Tongue (tissue), 1 donor: ENCODE measurements at regions not wholly inside any gene's neighbourhood (a gene's known extent, or its start where the extent isn't known, plus 50 kb on each side); places are given as distances from the start of the nearest gene placed in this dataset.
A peak's percentile ranks its signal among the peaks of the same experiment; 100 is the strongest.
"Not testable (repeated sequence)": the region's sequence is repeated elsewhere in the genome, so short reads cannot be mapped to it uniquely, and the experiment has no call there.

Experiments
- DNase-seq: peaks from one replicate; pipeline ENCODE4 v3.0.0-alpha.2; 2015

DNA sequence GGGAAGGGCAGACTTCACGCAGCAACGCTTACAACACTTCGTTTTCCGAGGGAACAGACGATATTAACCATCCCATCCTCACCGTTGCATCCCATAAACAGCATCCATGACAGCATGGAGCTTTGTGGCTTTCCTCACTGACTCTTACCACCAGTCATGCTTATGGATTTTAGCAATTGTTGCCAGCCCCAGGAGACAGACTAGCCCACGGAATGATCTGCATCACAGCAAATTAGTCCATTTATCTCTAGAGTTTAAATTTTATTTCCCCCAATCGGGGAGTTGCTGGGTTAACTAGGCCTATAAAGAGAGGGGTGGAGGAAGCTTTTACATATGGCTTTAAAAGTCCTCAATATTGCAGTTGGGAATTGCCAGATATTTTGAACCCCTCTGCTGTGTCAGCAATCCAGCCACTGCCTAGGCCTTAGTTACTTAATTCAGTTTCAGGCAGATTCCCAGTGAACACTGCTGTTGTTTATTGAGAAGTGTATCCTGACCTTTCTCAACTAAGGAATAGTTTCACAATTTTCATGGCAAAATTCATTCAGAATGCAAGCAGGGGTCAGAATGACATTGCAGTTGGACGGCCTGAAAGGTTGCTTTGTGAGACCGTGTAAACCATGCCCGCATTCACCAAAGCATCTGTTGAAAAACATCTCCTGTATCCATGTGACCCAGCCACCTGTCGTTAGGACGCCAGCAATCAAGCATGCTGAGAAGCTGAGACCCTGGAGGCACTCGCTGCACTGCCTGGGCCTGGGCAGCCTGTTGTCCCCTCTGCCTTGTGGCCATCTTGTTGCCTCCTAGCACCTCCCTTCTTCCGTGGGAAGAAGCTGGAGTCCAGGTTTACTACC lies 397.4 kb upstream of the TPM1 start:
- peak; percentile 91 for DNase-seq

- DNase-seq = peak; percentile 71
These were observed 395.2 kb upstream of the TPM1 start for GRCh38 chr15:62647202-62647842.

- no peak for DNase-seq
These were observed 394.6 kb upstream of the TPM1 start for GRCh38 chr15:62647843-62648505.

GRCh38 chr15:62648954-62649353 lies 393.6 kb upstream of the TPM1 start:
- DNase-seq = peak; percentile 38

- DNase-seq = no peak
These were observed 392.6 kb upstream of the TPM1 start for GRCh38 chr15:62649793-62650420.

- no peak for DNase-seq
These were observed 389.4 kb upstream of the TPM1 start for GRCh38 chr15:62653122-62653521.

- DNase-seq = no peak
These were observed 386.5 kb upstream of the TPM1 start for GRCh38 chr15:62656071-62656470.

DNA sequence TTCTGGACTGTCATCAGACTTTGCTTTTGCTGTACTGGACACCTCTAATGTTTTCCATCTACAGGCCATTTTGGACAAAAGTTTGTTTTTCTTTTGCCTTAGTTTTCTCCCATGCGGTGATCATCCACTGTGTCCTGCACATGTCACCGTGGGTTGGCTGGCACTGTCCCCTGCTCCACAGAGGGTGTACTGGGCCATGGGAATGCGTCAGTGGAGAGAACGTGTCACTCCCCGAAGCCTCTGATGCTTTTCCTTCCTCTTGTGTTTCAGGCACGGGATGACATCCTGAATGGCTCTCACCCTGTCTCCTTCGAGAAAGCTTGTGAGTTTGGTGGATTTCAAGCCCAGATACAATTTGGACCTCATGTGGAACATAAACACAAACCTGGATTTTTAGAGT lies 385.0 kb upstream of the TPM1 start:
- DNase-seq = not testable (repeated sequence)

DNA sequence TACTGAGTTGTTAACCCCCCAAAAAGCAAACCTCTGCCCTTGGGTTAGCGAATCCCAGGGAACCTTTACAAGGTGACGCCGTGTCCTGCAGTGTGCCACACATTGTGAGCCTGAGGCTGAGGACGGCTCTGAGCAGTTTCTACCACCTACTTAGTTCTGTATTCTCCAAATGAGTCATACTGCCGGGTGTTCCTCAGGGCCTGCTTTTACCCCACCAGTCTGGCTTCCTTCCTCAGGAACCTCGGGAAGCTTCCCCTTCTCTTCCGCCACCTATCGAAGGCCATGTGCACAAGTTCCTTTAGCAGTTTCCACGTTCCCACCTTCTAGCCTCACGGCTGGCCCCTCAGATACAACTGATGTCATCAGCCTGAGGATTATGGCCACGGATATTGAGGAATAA lies 384.0 kb upstream of the TPM1 start:
- DNase-seq = no peak

DNA sequence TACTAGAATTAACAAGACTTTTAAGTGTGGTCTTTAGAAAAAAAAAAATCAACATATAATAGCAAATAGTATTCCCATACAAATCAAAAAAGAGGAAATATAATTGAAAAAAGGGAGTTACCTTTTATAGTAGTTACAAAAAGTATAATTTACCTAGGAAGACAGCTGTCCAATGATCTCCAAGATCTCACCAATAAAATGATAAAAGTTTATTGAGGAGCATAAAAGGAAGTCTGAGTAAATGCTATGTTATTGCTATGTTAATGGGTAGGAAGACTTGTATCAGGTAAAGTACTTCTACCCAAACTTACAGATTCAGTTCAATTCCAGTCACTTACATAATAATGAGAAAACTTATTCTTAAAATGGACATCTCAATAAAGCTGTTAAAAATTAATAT lies 379.0 kb upstream of the TPM1 start:
- DNase-seq = no peak

DNA sequence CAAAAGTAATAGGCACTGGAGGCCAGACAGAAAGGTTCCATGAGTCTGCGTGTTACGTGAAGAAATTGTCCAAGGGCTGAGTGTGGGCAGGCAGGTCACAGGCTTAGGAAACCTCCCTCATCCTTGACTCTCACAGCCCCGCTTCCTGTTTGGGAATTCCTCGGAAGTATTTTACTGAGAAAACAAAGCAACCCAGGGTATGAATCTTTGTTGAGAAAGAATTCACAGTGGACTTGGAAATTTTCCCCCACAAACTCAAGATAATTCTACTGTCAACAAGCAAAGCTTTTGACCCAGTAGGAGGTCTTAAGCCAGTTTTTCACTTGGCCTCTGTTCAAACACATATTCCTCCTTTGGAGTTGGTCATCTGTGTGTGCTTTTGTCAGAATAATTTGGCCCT lies 377.1 kb upstream of the TPM1 start:
- DNase-seq = no peak

DNA sequence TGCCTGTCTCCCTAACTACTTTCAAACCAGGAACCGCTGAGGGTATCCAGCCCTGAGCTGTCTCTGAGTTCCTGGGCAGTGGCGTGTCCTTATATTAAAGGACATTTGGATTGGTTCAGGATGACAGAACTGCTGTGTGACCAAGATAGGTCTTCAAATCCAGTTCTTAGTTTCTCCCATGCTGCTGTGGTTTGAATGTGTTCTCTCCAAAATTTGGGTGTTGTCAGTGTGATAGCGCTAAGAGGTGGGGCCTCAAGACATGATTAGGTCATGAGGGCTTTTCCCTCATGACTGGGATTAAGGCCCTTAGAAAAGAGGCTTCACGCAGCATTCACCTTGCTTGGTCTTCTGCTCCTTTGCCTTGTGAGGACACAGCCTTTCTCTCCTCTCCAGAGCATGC lies 376.5 kb upstream of the TPM1 start:
- DNase-seq = no peak

GRCh38 chr15:62672268-62672667 lies 370.3 kb upstream of the TPM1 start:
- DNase-seq = no peak

GRCh38 chr15:62676891-62677290 lies 365.7 kb upstream of the TPM1 start:
- DNase-seq = no peak

DNA sequence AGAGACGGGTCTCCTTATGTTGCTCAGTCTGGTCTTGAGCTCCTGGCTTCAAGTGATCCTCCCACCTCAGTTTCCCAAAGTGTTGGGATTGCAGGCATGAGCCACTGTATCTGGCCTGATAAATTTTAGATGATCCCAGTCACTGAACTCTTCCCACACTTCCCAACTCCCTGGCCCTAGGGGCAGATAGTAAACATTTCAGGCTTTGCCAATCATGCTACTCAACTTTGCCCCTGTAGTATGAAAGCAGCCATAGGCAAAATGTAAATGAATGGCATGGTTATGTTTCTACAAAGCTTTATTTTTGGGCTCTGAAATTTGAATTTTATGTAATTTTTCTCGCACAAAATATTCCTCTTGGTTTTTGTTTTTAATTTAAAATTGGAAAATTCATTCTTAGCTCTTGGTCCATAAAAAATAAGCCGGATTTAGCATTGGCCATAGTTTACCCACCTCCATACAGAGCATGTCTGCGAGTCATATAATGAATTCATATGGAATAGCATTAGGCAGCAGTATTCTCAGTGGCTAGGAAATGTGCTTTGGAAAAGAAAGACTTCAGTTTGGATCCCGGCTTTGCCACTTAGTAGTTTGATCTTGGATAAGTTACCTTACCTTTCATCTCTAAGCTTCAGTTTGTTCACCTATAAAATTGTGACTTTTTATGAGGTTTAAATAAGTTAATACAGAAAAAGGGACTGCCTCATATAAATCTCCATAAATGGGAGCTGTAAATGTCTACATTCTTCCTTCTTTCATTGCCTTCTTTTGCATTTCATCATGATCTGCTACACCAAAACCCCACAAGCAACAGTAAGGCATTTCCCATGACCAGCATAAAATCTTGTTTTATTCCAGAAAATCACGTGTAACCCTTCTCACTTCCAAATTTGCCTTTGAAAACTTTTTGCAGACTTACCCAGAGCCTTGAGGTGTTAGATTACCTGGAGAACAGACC lies 360.3 kb upstream of the TPM1 start:
- no peak for DNase-seq

- not testable (repeated sequence) for DNase-seq
These were observed 359.4 kb upstream of the TPM1 start for GRCh38 chr15:62683192-62683591.

DNA sequence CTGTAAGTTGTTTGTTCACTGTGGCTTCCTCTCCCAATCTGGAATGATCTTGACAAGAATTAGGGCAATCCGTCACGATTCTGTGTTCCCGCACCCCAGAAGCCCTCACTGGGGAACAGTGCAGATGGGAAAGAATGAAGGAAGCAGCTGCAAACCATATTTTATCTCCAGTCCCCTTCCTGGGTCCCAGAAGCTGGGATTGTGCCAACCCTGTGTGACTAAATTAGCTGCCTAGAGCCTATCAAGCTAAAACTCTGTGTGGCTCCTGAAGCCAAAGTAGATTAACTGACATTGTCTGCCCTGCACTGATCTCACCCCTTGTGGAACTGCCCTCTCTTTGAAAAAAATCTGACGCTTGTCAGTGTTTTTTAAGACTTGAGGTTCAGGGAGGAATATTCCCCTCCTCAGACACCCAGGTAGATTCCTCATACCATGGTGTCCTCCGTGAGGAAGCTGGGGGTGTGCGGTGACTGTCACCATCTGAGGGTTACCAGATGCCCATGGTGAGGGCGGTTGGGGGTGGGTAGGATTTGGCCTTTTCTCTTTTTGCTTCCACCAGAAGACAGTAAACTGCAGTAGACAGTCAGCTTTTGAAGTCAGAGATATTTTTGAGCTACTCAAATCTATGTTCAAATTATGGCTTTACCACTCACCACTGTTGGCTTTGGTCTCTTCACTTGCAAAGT lies 358.3 kb upstream of the TPM1 start:
- peak; percentile 94 for DNase-seq

DNA sequence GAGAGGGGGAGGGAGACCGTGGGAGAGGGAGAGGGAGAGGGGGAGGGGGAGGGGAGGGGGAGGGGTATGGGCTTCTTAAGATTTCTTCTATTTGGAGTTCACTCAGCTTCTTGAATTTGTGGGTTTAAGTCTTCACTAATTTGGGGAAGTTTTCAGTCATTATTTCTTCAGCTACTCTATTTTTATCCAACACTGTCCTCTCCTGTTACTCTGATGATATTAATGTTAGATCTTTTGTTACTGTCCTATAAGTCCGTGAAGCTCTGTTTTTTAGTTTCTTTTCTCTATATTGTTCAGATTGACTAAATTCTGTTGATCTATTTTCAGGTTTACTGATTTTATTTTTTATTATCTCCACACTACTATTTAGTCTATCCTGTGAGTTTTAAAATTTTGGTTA lies 351.5 kb upstream of the TPM1 start:
- peak; percentile 14 for DNase-seq

- DNase-seq = no peak
These were observed 344.9 kb upstream of the TPM1 start for GRCh38 chr15:62697636-62698035.

GRCh38 chr15:62698646-62699045 lies 343.9 kb upstream of the TPM1 start:
- no peak for DNase-seq

DNA sequence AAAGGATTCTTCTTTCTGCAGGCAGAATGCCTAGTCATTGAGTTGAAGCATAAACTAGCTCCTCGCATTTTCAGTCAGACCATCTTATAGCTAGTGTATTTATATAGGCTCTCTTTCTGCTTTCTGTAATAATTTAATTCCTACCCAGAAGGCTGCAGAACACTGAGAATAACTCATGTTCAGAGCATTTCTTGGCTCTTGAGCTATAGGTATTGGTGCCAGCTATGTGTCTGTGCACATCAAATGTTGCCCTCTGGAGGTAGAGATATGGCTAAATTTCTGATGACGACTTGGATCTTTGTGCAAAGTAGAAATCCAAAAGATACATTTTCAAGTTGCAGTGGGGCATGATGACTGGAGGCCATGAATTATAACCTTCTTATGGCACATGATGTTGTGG lies 336.2 kb upstream of the TPM1 start:
- DNase-seq = peak; percentile 36
